Esophagus (tissue), 2 donors: ENCODE measurements at regions not wholly inside any gene's neighbourhood (a gene's known extent, or its start where the extent isn't known, plus 50 kb on each side); places are given as distances from the start of the nearest gene placed in this dataset.

Experiments used
- H3K27ac ChIP-seq, 2 donors: one replicate each; pipeline ENCODE4 v1.5.1; 2013; ENCODE audit warnings: low read depth in 2 of 2, mild to moderate bottlenecking in 2 of 2, inconsistent platforms in 1 of 2, low read length in 1 of 2, moderate library complexity in 1 of 2
- H3K27me3 ChIP-seq, 2 donors: one replicate each; pipeline ENCODE4 v1.6.1; 2013; ENCODE audit warnings: low read length in 2 of 2, control low read depth in 1 of 2, mild to moderate bottlenecking in 1 of 2; ENCODE audit not compliant: insufficient read depth in 2 of 2, control insufficient read depth in 1 of 2
- H3K36me3 ChIP-seq, 2 donors: one replicate each; pipeline ENCODE4 v1.6.1; 2013; ENCODE audit warnings: low read length in 1 of 2; ENCODE audit not compliant: control insufficient read depth in 2 of 2, insufficient read depth in 2 of 2
- H3K4me1 ChIP-seq, 2 donors: one replicate each; pipeline ENCODE4 v1.6.1; 2013; ENCODE audit warnings: low read length in 1 of 2; ENCODE audit not compliant: control insufficient read depth in 2 of 2, insufficient read depth in 2 of 2
- H3K4me3 ChIP-seq, 2 donors: one replicate each; pipeline ENCODE4 v1.5.1; 2013; ENCODE audit warnings: low read length in 2 of 2, mild to moderate bottlenecking in 2 of 2, low read depth in 1 of 2, moderate library complexity in 1 of 2
- H3K9me3 ChIP-seq, 2 donors: one replicate each; pipeline ENCODE4 v1.6.1; 2013; ENCODE audit warnings: mild to moderate bottlenecking in 2 of 2, low read depth in 1 of 2, low read length in 1 of 2, moderate library complexity in 1 of 2; ENCODE audit not compliant: control insufficient read depth in 2 of 2, insufficient read depth in 1 of 2
- WGBS, 2 donors: extraction: QIAGEN DNeasy Blood & Tissue Kit; methylation state at CpG; one replicate each; pipeline ENCODE4 v1.1.7; 2013; 5-methylcytosine and 5-hydroxymethylcytosine counted together
- donor health status: healthy with polysubstance abuse.
- donor health status: Bipolar disorder and iron deficiency.

- Histone ChIP-seq H3K4me1 (no peaks in the 10 kb centered on the region), H3K9me3 (no peaks in the 10 kb centered on the region), H3K27ac (no peak overlapping the region), H3K27me3 (no peaks in the 10 kb centered on the region), H3K36me3 (no peaks in the 10 kb centered on the region), H3K4me3 (no peak overlapping the region)
Measured at GRCh38 chr4:18813055-18813454, 791.5 kb upstream of the LCORL start.

GRCh38 chr4:18803781-18804180 is 782.2 kb upstream of the LCORL start:
- Histone ChIP-seq H3K4me3 (no peak overlapping the region), H3K27ac (no peak overlapping the region), H3K27me3 (no peaks in the 10 kb centered on the region), H3K9me3 (no peaks in the 10 kb centered on the region), H3K36me3 (no peaks in the 10 kb centered on the region), H3K4me1 (no peaks in the 10 kb centered on the region)

DNA sequence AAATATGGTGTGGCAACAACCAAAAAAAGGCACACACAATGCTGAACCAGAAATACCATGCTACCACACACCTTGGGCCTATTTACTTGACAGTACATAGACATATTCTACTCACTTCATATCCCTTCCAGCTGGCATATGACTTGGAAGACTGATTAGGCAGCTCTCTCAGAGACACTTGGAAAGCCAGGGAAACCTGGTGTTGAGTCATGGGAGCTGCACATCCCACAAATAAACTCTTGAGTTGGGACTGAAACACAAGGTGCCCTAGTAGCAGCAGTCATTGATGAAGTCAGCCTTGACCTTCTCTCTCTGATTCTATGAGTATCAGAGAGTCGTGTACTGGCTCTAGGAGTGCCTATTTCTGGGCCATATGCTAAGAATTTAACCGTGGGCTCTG is 776.6 kb upstream of the LCORL start:
- Histone ChIP-seq H3K9me3 (no peaks in the 10 kb centered on the region), H3K4me3 (no peak overlapping the region), H3K27ac (no peak overlapping the region), H3K4me1 (no peaks in the 10 kb centered on the region), H3K36me3 (no peaks in the 10 kb centered on the region), H3K27me3 (no peaks in the 10 kb centered on the region)
- WGBS, 2 donors = 54 to 65% methylated on average over 2 of the region's 2 CpGs

DNA sequence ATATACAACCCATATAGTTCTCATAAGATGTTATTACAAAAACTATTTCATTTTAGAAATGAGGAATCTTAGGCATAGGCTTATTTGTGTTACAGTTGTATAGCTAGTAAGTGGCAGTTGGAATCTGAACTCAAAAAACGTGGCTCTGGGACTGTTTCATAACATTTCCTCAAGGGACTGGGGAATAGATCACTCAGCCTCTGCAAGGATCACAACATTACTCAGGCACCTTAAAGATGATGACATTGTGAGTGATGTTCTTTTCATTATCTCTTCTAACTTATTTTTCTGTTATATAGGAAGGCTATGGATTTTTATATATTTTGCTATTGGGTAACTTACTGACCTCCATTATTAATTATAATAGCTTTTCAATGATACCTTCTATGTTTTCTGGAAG is 774.2 kb upstream of the LCORL start:
- 45 to 50% methylated on average over 1 of the region's 1 CpG for WGBS, 2 donors
- no peaks in the 10 kb centered on the region for H3K4me1 ChIP-seq

DNA sequence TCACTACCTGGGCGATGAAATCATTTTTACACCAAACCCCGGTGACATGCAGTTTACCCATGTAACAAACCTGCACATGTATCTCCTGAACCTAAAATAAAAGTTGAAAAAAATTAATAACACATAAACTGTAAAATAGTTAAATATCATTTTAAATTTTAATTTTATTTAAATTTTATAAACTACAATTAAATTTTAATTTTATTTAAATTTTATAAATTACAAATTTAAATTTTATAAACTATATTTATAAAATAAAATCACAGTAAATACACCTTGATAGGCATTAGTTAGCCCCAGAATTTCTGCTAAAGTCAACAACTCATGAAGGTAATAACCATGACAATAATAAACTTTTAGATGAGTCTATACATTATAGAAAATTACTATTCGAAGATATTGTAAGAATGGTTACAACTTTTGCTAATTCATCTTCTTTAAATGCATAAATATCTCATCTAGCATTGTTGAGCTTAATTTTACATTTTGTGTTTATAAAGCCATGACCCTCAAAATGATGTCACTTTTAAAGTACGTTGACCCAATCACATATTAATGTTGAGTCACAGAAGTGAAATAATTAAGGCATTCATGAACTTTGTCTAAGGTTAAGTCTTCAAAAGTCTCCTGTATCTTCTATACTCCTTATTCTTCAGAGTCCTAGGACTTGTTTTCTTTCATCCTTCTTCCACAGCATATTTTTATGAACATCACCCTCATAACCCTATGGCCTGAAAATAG is 755.8 kb upstream of the LCORL start:
- H3K4me3 ChIP-seq = no peak overlapping the region
- no peaks in the 10 kb centered on the region for H3K4me1 ChIP-seq
- WGBS, 2 donors = 57 to 62% methylated on average over 4 of the region's 4 CpGs
- no peaks in the 10 kb centered on the region for H3K36me3 ChIP-seq
- no peaks in the 10 kb centered on the region for H3K9me3 ChIP-seq
- no peaks in the 10 kb centered on the region for H3K27me3 ChIP-seq
- no peak overlapping the region for H3K27ac ChIP-seq

More for the DNA sequence above, 774.2 kb upstream of the LCORL start:
- Histone ChIP-seq H3K27ac (no peak overlapping the region), H3K4me3 (no peak overlapping the region), H3K9me3 (no peaks in the 10 kb centered on the region), H3K27me3 (no peaks in the 10 kb centered on the region), H3K36me3 (no peaks in the 10 kb centered on the region)

DNA sequence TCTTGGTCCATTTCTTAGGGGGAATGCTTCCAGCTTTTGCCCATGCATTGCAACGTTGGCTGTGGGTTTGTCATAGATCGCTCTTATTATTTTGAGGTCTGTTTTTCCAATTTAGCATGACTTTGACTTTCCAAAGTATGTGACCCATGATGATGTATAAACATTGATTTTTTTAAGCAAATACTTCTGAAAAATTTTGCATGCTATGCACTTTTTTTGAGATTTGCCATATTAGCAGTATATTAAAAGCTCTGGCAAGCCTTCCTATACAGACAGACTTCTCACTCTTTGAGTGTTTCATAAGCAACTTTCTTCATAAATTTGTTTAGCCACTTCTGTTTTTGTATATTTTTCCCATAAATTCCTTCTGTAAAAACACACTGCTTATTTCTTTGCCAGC is 746.4 kb upstream of the LCORL start:
- 70 to 73% methylated on average over 2 of the region's 2 CpGs for WGBS, 2 donors
- H3K4me3 ChIP-seq = no peak overlapping the region
- peaks cover 0 to 4% of the 10 kb centered on the region in 2 donors for H3K9me3 ChIP-seq
- no peaks in the 10 kb centered on the region for H3K36me3 ChIP-seq
- H3K27ac ChIP-seq = no peak overlapping the region
- H3K4me1 ChIP-seq = no peaks in the 10 kb centered on the region
- no peaks in the 10 kb centered on the region for H3K27me3 ChIP-seq

DNA sequence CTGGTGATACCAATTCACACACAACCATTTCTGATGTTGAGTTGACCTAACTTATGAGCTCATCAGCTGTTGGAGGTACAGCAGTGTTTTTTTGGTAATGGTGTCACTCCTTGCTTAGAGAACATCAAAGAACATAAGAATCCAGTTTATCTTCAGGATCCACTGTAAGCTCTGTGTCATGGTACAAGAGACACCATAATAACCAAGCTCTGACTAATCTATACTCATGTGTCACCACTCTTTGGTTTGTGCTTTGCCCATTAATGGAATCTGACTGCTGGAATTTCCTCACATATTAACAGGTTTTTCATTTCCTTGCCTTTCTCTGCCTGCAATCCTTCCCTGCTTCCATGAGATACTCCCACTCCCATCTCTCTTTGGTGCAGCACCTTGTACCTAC is 735.1 kb upstream of the LCORL start:
- no peaks in the 10 kb centered on the region for H3K36me3 ChIP-seq

DNA sequence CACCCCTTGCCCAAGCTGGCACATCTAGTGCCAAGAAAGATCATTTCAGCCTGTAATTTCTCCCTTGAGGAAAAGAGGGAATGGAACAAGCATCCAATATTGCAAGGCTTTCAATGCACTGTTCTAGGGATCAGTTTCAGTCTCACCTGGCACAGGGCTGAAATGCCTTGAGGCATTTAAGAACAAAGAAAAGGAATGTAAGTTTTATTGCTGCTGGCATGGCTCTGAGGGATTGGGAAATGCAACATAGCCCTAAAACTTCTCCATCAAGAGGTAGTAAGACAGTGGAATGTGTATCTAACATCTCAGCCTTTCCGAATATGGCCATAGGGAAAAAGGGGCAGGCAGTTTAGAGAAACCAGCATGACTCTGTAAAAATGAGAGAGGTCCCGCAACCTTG is 732.6 kb upstream of the LCORL start:
- H3K4me3 ChIP-seq = no peak overlapping the region
- 70 to 86% methylated on average over 2 of the region's 2 CpGs for WGBS, 2 donors
- no peaks in the 10 kb centered on the region for H3K36me3 ChIP-seq
- H3K9me3 ChIP-seq = no peaks in the 10 kb centered on the region
- H3K27ac ChIP-seq = no peak overlapping the region
- H3K4me1 ChIP-seq = no peaks in the 10 kb centered on the region
- no peaks in the 10 kb centered on the region for H3K27me3 ChIP-seq

More for the DNA sequence above, 735.1 kb upstream of the LCORL start:
- Histone ChIP-seq H3K4me1 (no peaks in the 10 kb centered on the region), H3K4me3 (no peak overlapping the region), H3K9me3 (peaks cover 0 to 4% of the 10 kb centered on the region in 2 donors), H3K27ac (no peak overlapping the region), H3K27me3 (no peaks in the 10 kb centered on the region)

- Histone ChIP-seq H3K27me3 (no peaks in the 10 kb centered on the region), H3K36me3 (no peaks in the 10 kb centered on the region), H3K9me3 (no peaks in the 10 kb centered on the region), H3K4me3 (no peak overlapping the region), H3K27ac (no peak overlapping the region), H3K4me1 (no peaks in the 10 kb centered on the region)
- 73 to 82% methylated on average over 1 of the region's 1 CpG for WGBS, 2 donors
Measured at GRCh38 chr4:18751083-18751482, 729.5 kb upstream of the LCORL start.

DNA sequence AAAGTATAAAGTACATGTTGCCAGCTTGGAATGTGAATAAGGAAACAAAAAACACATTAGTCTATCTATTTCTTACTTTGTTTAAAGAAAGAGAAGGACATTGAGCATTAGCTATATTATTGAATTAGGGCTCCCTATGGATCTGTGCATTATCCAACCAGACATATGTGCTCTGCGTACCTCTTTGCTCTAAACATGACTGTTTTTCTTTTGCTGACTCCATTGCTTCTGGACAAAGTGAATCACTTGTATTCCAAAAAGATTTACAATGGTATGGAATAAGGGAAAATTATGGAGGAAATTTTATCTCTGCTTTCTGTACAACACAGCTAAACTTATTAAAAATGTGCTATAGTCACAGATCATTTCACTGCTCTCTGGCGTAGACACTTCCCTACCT is 727.8 kb upstream of the LCORL start:
- Histone ChIP-seq H3K27ac (no peak overlapping the region), H3K27me3 (no peaks in the 10 kb centered on the region), H3K4me3 (no peak overlapping the region), H3K9me3 (no peaks in the 10 kb centered on the region), H3K4me1 (no peaks in the 10 kb centered on the region), H3K36me3 (no peaks in the 10 kb centered on the region)
- 76 to 80% methylated on average over 2 of the region's 2 CpGs for WGBS, 2 donors
